ENCODE measurements at regions not wholly inside any gene's neighbourhood (a gene's known extent, or its start where the extent isn't known, plus 50 kb on each side); places are given as distances from the start of the nearest gene placed in this dataset.

DNA sequence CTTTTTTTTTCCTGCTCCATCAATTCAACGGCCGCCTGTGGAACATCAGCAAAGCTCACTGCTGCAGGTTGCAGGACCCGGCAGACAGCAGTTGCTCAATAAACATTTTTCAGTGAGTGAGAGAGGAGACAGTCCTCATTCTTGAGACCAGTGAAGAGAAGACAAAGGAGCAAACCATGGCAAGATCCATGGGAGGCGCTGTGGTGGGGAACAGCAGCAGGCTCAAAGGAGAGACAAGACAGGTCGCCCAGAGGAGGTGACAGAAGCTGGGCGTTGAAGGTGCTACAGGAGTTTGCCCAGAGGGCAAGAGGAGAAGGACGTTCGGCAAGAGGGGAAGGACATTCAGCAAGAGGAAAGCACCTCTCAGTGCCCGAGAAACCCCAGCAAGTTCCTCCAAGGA is 74.5 kb upstream of the FGFR2 start:
- TF ChIP-seq, protein P1, sequence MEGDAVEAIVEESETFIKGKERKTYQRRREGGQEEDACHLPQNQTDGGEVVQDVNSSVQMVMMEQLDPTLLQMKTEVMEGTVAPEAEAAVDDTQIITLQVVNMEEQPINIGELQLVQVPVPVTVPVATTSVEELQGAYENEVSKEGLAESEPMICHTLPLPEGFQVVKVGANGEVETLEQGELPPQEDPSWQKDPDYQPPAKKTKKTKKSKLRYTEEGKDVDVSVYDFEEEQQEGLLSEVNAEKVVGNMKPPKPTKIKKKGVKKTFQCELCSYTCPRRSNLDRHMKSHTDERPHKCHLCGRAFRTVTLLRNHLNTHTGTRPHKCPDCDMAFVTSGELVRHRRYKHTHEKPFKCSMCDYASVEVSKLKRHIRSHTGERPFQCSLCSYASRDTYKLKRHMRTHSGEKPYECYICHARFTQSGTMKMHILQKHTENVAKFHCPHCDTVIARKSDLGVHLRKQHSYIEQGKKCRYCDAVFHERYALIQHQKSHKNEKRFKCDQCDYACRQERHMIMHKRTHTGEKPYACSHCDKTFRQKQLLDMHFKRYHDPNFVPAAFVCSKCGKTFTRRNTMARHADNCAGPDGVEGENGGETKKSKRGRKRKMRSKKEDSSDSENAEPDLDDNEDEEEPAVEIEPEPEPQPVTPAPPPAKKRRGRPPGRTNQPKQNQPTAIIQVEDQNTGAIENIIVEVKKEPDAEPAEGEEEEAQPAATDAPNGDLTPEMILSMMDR (IDR thresholded peaks at IDR 0.05): no peak
- no peak for TF ChIP-seq EP300 (IDR thresholded peaks at IDR 0.05)

Data from upper lobe of left lung (tissue), 4 donors.